HG02852 (cell line): ENCODE measurements at regions not wholly inside any gene's neighbourhood (a gene's known extent, or its start where the extent isn't known, plus 50 kb on each side); places are given as distances from the start of the nearest gene placed in this dataset.
"Not testable (repeated sequence)": the region's sequence is repeated elsewhere in the genome, so short reads cannot be mapped to it uniquely, and the experiment has no call there.

Experiments used
- ATAC-seq: cut with Tn5 transposase; IDR thresholded peaks from one replicate; pipeline ENCODE4 v1.9.1; 2021; ENCODE audit warnings: mild to moderate bottlenecking, moderate library complexity; ENCODE audit not compliant: unreplicated experiment

DNA sequence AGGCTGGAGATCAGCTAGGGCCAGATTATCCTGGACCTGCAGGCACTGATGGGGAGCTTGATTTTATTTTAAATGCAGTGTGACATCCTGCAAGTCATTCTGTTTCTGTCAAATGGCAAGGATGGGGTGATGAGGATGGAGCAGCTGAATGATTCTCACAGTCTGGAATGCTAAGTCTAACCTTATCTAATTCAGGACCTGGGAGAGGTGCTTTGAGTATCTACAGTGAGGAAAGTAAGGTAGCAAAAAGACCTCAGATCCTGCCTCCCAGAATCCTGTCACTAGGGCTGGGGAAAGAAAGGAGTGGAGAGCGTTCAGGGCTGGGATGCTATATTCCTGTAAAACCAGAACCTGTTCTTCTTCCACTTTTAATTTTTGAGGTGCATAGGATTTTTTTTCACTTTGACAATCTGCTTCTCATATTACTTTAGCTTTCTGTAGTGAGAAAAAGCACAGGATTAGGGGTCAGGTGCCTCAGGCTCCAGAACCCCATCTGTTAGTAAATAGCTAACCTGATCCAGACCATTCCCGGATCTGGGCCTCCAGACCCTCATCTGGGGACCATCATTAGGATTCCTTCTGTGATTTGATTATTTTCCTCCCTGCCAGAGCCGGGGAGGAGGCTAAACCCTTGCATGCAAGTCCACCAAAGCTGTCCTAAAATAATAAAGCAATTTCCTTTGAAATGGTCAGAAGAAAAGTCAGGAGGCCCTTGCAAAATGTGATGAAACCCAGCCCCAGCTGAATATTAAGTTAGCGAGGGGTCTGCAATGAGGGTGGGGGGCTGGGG is 54.7 kb downstream of the ASCL1 start:
- ATAC-seq: no peak

DNA sequence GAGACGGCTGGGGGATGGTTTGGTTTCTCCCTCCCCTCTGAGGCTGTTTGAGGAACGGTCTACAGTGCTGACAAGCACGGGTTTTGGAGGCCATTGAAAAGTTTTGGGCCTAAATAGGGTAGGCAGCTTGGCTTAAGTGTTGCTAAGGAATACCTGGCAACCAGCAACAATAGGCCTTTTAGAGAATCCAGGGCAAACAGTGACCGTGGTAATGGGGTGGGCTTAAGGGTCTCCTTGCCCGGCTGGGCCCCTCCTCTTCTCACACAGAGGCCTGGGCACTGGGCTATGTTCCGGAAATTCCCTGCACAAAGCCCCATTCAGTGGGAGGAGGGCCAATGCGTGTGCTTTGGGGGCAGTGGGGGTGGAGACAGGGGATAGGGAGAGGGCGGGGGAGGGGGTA is 55.4 kb downstream of the ASCL1 start:
- ATAC-seq: no peak

- no peak for ATAC-seq
These were observed 56.3 kb downstream of the ASCL1 start for GRCh38 chr12:103013741-103014300.

DNA sequence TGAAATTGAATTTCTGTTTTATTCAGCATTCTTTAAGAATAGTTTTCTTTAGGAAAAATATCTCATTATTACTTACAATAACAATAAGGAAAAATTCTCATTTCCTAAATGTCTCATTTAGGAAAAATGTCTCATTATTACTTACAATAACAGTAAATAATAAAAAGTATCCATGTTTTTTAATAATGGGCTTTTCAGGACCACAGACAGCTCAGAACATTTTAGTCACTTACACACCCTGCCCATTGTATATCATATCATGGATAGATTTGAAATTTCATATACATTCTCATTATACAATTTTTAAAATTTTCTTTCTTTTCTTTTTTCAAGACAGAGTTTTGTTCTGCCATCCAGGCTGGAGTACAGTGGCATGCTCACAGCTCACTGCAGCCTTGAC is 58.9 kb downstream of the ASCL1 start:
- ATAC-seq: no peak

GRCh38 chr12:103020839-103021238 is 63.4 kb downstream of the ASCL1 start:
- ATAC-seq: no peak

DNA sequence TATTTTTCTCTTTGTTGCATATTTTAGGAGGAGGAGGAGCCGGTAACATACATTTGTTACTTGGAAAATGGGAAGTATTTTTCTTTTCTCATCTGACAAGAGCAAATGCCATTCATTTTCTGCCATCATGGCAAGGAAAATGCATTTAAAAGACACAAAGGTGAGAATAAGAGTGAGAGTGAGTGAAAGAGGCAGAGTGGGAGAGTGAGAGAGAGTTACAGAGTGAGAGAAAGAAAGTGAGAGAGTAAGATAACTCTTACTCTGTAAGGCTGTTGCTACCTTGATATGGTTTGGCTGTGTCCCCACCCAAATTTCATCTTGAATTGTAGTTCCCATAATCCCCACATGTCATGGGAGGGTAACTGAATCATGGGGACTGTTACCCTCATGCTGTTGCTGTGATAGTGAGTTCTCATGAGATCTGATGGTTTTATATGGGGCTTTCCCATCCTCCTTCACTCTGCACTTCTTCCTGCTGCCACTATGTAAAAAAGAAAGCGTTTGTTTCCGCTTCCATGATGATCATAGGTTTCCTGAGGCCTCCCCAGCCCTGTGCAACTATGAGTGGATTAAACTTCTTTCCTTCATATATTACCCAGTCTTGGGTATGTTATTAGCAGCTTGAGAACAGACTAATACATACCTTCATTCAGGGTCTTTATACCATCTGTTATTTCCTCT is 64.2 kb downstream of the ASCL1 start:
- no peak for ATAC-seq

GRCh38 chr12:103024650-103025049 is 67.2 kb downstream of the ASCL1 start:
- ATAC-seq: no peak

- not testable (repeated sequence) for ATAC-seq
These were observed 69.2 kb downstream of the ASCL1 start for GRCh38 chr12:103026643-103027042.

DNA sequence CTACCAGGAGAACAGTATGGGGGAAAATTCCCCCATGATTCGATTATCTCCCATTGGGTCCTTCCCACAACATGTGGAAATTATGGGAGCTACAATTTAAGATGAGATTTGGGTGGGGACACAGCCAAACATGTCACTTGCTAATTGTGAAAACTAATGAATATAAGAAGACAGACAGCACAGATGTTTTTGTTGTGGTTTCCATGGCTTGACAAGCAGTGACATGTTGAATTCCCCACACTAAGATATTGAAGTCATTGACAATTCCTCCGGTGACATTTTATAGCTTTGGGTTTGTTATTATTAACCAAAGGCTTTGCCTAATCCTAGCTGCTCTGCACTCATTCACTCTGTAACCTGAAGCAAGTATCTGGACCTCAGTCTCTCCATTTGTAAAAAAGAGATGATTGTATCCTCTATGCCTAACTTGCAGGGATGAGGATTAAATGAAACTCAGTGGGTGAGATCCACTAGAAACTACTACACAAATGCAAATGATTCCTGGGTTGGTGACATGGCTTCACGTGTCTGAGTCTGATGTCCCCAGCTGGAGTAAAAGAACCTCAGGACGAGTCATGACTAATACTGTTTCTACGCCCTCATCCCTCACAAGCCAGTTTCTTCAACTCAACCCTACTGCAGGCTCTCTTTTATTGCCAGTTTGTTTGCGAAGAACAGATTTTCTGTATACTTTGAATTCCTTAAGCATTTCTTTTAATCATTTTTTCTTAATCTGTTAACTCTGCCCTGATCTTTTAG is 71.6 kb downstream of the ASCL1 start:
- ATAC-seq: no peak

DNA sequence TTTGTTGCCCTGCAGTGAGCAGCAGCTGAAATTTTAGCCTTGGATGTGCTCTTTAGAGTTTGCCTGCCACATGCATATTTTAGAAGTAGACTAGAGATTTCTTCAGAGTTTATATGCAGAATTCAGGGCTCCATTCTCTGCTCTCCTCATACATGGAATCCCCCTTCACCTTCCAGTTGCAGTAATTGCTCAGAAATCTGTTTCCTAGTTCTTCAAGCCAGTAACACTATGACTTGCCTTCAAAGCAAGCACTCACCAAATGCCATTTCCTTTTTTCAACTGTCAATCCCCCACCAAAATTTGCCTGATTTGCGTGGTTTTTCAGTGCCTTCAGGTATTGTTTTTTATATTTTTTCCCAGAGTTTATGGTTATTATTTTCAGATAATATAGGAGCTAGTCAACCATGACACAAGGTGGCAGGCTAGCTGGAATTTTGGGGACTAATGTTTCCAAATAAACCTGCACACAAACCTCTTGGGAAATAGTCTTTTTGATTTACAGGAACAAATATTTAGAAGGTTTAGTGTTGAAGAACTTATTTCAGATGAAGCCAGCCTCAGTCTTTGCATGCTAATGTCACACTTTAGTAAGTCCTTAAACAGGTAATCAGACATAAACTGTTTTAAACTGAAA is 79.2 kb downstream of the ASCL1 start:
- ATAC-seq: peak; percentile 48

DNA sequence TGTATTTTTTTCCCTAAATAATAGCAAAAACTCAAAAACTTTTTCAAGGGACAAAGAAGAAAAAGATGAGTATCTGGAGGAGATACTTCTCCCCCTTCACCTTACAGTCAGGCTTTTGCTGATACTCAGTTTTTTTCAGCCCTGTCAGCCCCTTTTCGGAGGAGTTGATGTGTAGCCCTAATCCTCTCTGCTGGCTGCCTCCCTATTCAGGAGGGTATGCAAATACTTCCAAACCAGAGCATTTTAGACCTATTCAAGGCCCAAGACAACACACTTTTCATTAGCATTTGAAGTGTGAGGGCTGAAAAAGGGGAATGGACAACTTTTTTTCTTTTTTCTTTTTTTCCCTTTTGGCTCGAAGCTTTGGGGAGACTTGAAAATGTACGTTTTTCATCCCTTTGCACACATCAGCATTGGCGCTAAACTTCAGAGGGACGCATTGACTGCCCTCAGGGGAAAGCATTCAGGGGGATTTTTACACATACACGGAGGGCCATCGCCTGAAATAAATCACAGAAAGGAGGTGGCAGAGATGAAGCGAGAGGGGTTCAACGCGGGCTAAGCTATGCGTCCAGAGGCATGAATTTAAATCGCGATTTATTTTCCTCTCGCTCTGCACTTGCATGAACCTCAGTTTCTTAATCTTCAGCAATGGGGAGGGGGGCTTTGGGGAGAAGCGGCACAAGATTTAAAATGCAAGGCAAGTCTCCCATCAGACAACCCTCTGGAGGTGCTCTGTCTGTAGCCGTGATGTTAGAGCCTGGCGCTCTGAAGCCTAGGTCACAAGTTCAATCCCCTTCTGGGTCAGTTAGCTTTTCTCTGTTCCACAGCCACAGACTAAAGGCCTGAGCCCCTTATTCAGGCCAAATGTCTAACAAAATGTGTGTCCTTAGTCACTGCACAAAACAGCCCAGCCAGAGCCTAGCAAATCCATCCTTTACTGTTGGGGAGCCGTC is 86.3 kb downstream of the ASCL1 start:
- ATAC-seq: no peak

GRCh38 chr12:103046154-103046553 is 88.7 kb downstream of the ASCL1 start:
- ATAC-seq: no peak

DNA sequence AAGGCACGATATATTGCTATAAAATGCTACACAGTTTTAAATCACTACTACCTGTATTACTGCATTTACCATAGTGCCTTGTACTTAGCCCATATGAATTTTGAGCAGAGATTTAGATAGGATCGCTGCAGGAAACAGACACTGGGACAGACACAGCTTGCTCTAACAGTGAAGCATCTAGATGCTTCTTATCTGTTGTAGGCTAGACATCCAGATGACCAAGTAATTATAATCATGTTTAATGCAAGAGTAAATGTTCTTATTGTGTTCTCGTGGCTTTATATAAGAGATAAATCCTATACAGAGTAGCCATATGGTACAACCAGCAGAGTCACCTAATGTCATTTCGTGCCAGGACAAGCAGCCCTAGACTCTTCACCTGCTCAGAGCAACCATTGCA is 92.8 kb downstream of the ASCL1 start:
- ATAC-seq: no peak

DNA sequence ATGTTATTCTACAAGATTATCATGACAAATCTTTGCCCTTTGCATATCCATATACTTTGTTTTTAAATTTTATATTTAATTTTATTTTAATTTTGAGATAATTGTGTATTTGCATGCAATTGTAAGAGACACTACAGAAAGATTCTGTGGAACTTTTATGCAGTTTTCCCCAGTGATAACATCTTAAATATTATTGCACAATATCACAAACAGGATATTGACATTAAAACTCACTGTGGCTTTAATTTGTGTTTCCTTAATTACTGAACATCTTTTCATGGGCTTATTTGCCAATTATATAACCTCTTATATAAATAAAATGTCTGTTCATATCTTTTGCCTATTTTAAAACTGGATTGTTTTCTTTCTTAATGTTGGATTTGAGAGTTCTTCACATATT is 95.6 kb downstream of the ASCL1 start:
- ATAC-seq: no peak

GRCh38 chr12:103073630-103074029 is 116.2 kb downstream of the ASCL1 start:
- ATAC-seq: no peak

- no peak for ATAC-seq
These were observed 118.4 kb downstream of the ASCL1 start for GRCh38 chr12:103075848-103076247.

- ATAC-seq: no peak
These were observed 119.8 kb downstream of the ASCL1 start for GRCh38 chr12:103077108-103077773.

- ATAC-seq: no peak
These were observed 128.1 kb downstream of the ASCL1 start for GRCh38 chr12:103085541-103085940.

DNA sequence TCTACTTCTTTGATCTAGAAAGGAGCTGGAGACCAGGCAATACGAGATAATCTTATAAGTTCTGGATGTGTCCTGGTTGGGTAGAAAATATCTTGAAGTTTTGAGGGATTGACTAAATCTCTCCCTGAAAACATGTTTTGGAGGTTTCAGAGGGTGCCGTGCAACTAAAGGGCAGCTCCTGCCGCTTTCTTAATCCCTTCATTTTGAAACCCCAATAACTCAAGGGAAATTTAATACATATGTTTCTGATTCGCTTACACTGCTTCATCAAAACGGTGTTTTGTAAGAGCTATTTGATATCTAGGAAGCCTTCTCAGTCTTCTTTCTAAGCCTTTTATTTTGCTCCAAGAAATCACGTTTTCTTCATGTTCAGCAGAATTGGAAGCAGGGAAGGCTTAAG is 129.0 kb downstream of the ASCL1 start:
- ATAC-seq: no peak
